GM18502 (cell line): ENCODE measurements at regions not wholly inside any gene's neighbourhood (a gene's known extent, or its start where the extent isn't known, plus 50 kb on each side); places are given as distances from the start of the nearest gene placed in this dataset.

Experiments used
- ATAC-seq: cut with Tn5 transposase; IDR thresholded peaks from one replicate; pipeline ENCODE4 v1.9.1; 2021; ENCODE audit warnings: mild to moderate bottlenecking; ENCODE audit not compliant: unreplicated experiment, poor library complexity

DNA sequence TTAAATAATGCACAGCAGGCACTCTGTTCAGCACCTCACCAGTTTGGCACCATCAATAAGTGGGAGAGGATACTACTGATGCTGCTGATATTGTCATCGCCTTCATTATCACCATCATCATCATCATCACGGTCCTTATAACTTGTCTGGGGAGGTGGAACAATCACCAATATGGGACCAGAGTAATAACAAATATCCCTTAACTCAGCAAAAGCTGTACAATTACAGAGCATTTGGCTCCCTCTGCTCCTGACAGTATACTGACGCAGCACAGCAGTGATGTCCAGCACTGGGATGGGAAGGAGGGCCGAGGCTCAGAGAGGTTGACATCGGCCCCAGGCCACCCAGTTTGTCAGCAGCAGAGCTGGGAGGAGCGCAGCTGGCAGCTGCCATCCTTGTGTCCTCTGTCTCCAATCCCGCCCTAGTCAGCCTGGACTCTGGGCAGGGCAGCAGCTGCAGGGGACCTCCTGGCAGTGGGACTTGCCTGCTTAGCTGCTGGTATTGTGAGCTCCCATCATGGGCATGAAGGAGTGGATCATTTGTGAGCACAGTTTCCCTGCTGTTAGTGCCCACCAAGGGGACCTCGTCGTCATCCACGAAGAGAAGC lies 90.0 kb downstream of the DHCR7 start:
- no peak for ATAC-seq

DNA sequence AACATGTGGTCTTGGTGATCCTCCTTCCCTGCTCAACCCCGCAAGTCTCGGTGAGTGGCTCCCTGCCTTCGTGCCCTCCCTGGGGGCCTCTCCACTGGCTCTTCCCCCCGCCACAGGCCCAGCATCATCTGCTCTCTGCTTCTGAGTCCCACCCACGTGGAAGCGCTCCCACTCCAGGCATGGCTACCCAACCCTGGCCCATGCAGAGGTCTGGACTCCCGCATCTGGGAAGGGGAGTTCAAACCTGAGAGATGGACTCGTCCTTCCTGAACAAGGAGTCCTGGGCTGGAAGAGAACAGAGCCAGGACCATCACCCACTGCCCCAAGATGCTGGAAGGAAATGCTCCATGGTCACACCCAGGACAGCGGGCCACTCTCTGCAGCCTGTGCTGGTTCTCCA lies 90.8 kb downstream of the DHCR7 start:
- no peak for ATAC-seq

DNA sequence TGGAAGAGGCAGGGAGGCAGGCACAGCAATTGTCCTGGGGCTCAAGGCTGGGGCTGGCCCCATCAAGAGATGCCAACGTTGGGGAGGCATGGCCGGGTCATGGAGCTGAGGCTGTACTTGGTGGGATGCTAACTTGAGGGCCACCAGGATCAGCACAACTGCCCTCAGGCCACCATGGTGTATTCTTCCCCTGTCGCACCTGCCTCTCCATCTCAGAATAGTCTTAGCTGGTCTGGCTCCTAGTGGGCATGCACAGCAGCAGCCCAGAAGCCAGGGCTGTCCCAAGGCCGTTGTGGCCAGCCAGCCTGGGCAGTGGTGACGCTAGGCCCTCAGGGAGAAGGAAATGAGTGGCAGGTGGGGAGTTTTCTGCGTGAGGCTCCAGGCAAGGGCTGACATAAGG lies 91.3 kb downstream of the DHCR7 start:
- no peak for ATAC-seq

DNA sequence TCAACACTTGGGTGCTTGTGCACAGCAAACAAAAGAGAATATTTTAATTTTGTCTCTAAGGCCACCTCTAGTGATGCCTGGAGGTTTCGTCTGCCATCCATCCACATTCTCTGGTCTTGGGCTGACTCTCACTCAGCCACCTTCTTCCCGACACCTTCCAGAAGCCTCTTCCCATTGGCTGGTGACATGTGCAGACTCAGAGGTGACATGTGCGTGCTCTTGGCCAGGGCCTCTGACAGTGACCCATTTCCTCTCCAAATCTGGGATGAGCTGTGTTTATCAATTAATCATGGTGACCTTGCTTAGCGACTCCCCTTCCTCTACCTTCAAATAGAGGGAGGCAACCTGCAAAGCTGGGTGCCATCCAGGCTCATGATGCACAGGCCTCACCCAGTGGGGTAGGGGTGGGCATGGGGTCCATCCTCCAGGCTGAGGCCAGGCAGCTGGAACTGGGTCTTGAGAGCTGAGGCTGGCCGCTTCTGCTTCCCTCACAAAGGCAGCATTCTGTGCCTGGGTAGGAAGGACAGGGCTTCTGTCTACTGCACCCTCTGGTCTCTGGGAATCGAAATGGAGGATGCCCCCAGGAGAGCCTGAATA lies 91.8 kb downstream of the DHCR7 start:
- ATAC-seq: no peak

DNA sequence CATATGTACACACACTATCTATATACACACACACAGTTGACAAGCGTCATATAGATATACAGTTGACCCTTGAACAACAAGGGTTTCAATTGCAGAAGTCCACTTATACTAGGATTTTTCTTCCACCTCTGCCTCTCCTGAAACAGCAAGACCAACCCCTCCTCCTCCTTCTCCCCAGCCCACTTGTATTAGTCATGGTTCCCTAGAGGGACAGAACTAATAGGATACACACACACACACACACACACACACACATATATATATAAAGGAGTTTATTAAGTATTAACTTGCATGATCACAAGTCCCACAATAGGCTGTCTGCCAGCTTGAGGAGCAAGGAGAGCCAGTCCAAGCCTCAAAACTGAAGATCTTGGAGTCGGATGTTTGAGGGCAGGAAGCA lies 92.9 kb downstream of the DHCR7 start:
- no peak for ATAC-seq

DNA sequence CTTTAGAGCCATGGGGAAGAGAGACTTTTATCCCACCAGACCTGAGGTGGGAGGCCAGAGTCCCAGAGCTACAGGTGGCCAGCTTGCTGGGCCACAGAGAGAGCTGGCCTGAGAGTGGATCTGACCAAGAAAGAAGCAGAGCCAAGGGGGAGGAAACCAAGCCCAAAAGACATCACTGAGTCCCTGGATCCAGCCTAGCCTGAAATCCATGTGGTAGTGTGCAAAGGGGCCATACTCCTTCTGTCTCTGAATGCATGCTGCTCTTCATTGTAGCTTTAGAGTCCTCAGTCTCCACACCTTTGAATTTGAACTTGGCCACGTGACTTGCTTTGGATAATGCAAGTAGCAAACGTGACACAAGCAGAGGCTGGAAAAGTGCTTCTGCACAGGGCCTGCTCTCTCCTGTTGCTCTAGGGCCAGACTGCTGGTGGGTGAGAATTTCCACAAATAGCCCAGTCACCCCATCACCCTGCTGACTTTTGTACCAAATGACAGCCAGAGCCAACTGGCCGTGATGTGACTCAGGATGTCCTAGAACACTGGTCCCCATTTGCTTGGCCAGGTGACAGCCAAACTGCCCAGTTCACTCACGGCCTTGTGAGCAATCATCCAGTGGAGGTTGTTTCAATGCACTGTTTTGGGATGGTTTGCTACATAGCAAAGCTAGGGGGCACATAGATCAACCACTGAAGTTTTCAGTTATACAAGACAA lies 93.6 kb downstream of the DHCR7 start:
- no peak for ATAC-seq

DNA sequence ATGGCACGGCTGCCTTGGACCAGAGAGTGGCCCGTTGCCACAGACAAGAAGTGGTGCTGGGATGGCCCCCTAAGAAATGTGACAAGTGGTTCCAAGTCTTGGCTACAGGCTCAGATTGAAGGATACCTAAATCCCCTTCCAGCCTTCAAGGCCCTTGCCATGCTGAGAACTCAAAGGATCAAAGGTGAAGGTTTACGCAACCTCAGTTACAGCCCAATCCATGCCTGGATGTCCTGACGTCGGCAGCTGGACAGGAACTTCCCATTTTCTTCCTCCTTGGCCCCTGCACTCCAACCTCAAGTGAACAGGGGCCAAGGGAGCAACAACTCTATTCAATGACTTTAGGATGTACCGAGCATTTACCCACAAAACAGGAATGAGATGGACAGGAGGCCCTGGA lies 95.4 kb downstream of the DHCR7 start:
- ATAC-seq: no peak

DNA sequence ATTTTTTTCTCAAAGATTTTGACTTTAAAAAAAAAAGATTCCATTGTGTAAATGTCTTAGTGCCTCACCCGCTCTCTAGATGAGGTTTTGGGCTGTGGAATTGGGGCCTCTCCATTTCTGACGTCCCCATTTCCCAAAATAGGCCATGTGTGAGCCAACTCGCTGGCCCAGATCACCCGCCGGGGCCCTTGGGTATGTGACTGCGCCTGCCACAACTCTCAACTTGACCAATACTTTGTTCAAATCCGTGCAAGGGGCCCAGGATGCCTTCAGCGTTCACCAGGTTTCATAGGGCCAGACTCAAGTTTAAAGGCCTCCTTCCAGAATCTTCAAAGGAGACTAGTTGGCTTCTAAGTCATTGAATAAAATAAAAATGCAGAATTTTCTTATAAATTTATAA lies 96.0 kb downstream of the DHCR7 start:
- no peak for ATAC-seq

DNA sequence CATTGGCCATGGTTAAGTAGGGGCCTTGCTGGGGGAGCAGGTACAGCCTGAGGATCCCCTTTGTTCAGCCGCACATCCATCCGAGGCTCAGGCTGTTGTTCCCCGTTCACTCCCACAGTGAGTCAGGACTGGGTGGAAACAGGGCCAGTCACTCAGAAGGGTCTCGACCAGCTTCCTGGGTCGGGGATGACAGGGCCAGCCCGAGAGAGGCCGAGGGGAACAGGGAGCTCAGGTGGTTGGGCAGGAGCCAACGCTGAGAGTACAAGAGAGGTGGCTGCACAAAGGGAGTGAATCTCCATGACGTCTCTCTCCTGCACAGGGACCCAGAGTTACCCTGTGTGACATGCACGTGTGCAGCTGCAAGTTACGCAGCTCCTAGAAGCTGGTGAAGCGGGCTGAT lies 97.2 kb upstream of the SHANK2 start:
- no peak for ATAC-seq

DNA sequence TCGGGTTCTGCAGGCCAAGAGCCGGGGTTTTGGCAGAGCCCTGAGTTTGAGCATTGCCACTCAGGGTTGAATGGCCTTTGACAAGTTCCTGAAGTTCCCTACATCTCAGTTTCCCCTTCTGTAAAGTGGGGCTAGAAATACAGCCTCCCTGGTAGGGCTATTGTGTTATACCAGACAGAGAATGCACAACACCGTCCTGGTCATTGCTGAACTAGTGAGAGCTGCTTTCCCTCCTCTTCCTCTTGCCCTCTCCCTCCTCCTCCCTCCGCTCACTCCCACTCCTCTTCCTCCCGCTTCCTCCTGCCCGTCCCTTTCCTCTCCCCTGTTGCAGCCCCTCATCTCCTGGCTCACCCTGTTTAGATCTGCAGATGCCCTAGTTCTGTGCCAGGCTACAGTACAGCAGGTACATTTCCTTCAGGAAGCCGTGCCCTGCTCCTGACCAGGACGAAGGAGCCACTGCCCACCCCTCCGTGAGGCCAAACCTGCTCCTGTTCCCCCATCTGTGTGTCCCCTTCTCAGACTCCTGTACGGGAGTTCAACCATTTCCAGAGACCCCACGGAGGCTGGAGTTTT lies 91.5 kb upstream of the SHANK2 start:
- ATAC-seq: no peak

DNA sequence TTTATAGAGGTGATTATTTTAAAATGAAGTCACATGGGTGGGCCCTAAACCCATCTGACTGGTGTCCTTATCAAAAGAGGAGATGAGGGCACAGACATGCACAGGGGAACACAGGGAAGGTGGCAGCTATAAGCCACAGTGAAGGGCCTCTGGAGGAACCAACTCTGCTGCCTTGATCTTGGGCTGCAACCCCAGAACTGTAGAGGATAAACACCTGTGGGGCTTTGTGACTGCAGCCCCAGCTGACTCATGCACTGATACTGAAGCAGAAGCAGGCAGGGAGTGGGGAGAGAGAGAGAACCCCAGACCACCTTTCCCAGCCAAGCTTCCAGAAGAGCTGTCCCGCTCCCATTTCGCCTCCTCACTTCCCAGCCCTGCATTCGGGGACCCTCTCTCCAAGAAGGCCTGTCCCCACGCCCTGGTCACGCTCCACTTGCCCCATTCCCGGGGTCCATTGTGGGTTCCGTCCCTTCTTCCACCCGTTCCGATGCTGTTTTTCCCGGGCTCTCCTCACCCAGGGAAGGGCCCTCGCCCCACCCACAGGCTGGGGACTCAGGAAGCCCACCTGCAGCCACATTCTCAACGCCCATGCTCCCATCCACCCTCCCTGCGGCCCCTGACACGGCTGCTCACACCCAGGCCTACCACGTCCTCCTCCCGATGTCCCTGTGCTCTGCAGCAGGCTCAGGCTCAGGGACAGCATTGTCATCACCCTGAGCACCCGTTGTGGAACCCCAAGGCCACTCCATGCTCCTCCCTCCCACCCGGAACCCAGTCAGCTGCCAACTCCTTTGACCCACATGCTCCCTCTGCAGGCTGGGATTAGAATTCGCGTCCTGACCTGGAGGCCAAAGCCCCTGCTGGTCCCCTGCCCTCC lies 90.8 kb upstream of the SHANK2 start:
- no peak for ATAC-seq

DNA sequence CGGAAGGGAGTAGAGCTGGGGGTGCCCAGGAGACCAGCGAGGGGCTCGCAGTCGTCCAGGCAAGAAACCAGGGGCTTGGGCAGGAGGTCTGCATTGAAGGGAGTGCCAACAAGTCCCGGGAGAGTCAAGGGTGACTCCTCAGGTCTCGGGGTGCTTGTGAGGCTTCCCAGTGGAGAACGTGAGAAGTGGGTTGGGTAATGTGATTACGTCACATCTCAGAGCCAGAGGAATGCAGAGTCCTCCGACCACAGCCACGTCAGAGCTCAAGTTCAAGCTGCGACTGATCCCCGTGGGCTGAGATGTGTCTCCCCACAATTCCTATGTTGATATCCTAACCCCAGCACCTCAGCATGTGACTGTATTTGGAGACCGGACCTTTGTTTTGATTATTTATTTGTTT lies 89.7 kb upstream of the SHANK2 start:
- ATAC-seq: no peak

DNA sequence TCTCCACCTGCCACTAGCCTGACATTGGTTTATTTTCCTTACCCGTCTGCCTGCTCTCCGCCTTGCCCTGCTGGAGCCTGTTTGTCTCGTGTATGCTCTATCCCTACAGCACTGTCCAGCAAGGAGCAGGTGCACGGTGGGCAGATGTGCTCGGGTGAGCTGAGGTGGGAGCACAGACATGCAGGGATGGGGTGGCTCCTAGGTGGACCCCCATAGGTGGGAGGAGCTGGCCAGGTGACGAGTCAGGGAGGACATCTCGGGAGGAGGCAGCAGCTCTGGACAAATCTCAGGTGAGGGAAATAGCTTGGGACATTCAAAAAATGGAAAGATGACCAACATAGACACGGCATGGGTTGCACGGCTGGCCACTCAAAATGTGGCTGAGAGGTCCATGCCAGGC lies 89.2 kb upstream of the SHANK2 start:
- no peak for ATAC-seq

DNA sequence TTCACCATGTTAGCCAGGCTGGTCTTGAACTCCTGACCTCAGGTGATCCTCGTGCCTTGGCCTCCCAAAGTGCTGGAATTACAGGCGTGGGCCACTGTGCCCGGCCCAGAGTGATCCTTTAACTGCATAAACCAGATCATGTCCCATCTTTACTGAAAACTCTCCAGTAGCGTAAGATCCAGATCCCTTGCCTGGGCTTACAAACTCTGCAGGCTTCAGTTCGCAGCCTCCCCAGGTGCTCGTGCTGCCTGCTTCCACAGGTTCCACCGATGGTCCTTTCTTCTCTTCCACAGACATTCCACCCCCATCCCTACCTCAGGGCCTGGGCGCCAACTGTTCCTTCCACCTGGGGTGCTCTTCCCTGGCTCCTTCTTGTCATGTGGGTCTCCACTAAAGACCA lies 88.8 kb upstream of the SHANK2 start:
- no peak for ATAC-seq

DNA sequence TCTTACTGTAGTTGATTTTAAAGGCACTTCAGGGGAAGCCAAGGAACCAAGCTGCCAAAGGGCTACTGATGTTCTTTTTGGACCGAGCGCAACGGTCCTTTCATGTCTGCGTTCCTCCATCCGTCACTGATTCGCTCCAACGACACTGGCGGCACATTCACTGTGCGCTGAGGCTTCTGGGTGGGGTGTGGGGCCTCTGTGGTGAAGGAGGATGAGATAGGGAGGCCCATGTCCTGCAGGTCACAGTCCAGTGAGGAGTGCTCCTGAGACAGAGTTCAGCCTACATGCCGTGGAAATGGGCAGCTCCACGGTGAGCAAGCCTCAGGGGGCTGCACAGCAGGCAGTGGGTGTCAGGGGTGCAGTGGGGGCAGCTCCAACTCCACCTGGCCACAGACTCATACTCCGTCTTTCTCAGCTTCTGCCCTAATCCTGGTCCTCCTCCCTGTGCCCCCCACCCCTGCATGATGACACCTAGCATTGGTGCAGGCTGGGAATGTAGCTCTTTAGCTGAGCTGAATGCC lies 87.8 kb upstream of the SHANK2 start:
- ATAC-seq: no peak

DNA sequence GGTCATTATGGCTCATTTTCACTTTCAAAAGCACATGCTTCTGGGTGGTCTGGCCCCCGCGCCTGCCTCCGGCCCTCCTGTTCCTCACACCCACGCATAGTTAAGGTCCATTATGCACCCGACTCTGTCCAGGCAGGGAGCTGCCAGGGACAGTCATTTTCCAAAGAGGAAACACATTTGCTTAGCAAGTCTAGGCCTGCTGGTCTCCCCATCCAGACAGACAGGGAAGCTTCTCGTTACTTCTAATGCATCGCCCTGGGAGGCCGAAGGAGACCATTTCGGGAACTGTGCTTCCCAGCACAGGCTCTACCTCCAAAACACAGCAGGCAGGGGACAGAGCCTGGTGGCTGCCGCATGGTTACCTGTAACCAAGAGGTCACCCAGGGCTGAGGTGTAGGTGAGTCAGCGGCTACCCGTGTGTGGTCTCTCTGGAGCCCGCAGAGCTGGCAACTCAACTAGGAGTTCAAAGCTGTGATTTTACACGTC lies 87.1 kb upstream of the SHANK2 start:
- ATAC-seq: no peak

DNA sequence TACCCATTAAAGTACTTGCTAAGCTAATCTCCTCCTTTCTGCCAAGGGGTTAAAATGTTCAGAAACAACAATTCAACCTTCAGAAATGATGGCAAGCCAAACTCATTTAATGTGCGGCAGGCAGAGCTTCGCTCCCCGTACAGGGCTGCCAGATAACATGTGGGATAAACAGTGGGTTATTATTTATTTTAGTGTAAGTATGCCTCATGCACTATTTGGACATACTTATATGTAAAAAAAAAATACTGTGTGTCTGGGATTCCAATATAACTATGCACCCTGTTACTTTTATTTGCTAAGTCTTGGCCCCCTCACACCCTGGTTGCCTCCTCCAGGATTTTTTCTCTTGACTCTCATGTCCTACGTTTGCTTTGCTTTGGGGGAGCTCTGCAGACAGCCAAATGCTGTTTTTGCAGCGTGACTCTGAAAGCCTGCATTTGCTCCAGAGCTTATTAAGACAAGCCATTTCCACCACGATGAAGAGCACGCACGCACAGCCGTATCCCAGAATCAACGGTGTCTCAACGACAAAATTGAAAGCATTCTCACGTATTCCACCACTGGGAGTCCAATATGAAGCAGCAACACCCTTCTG lies 86.5 kb upstream of the SHANK2 start:
- no peak for ATAC-seq

DNA sequence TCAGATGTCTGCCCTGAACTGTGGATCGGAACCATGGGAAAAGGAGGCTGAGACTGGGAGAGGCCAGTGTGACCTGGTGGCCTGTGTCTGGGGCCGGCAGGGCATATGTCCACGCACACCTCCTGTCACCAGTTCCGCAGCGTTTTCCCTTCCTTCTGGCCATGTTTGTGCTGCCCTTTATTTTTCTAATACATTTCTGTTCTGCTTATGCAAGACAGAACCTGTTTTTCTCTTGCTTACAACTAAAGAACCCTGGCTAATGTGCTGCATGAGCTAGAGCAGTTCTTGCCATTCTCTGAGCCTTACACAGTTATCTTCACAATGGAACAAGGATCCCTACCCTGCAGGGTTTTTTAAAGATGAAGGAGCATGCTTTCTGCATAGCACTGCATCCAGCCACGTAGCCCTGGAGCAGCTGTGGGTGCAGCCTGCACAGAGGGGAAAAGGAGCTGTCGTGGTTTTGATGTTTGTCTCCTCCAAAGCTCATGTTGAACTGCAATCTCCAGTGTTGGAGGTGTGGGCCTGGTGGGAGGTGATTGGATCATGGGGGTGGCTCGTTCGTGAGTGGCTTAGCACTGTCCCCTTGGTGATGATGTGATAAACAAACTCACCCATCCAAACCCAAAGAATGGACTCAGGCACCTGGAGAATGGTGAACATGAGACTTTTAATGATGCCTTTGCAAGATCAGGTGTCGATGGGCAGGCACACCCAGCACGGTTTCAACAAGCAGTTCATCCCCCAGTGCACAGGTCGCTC lies 84.8 kb upstream of the SHANK2 start:
- ATAC-seq: no peak
